ENCODE measurements at regions not wholly inside any gene's neighbourhood (a gene's known extent, or its start where the extent isn't known, plus 50 kb on each side); places are given as distances from the start of the nearest gene placed in this dataset.

GRCh38 chr13:27370305-27370872, 54.0 kb upstream of the GTF3A start:
- DNase-seq, result no peak

GRCh38 chr13:27371932-27372331, 52.5 kb upstream of the GTF3A start:
- DNase-seq, result no peak

- no peak for DNase-seq
Observed at GRCh38 chr13:27372896-27373295, 51.5 kb upstream of the GTF3A start.

- DNase-seq, result no peak
Observed at GRCh38 chr13:27374126-27374613, 50.2 kb upstream of the GTF3A start.

Measured in activated CD8-positive, alpha-beta memory T cell treated with anti-CD3 and anti-CD28 coated beads, Interleukin-2, amount 50 U/mL, for 4 hours (primary cell).